Cardiac muscle cell (in vitro differentiated cells and primary cell): ENCODE measurements at regions not wholly inside any gene's neighbourhood (a gene's known extent, or its start where the extent isn't known, plus 50 kb on each side); places are given as distances from the start of the nearest gene placed in this dataset.

Source experiments
- DNase-seq, 2 donors: peaks; one replicate each; pipeline versions ENCODE4 v3.0.0 to v3.0.0-alpha.2; 2010 to 2017; ENCODE audit warnings: low read depth in 1 of 2, low spot score in 1 of 2
- H3K27ac ChIP-seq: fragments of 200-600 bp; sonication (generic); 2 replicates; pipeline ENCODE4 v1.5.1; 2016
- H3K27me3 ChIP-seq: fragments of 200-600 bp; sonication (generic); 2 replicates; pipeline ENCODE4 v1.6.0; 2016; ENCODE audit warnings: control low read depth
- H3K36me3 ChIP-seq: fragments of 200-600 bp; sonication (generic); 2 replicates; pipeline ENCODE4 v1.5.1; 2016; ENCODE audit warnings: control low read depth
- H3K4me1 ChIP-seq: fragments of 200-600 bp; sonication (generic); 2 replicates; pipeline ENCODE4 v1.8.1; 2017; ENCODE audit warnings: low read depth, mild to moderate bottlenecking, mixed run types
- H3K4me3 ChIP-seq: fragments of 200-600 bp; sonication (generic); 2 replicates; pipeline ENCODE4 v1.5.1; 2016; ENCODE audit warnings: mild to moderate bottlenecking
- H3K9me3 ChIP-seq: fragments of 200-600 bp; sonication (generic); 2 replicates; pipeline ENCODE4 v1.5.1; 2017; ENCODE audit warnings: low read depth, mild to moderate bottlenecking, control low read depth
- CTCF ChIP-seq: IDR thresholded peaks from 2 replicates; pipeline ENCODE4 v1.5.1; 2012; ENCODE audit warnings: low read depth, mild to moderate bottlenecking, low read length

GRCh38 chr10:131797626-131798025 lies 103.2 kb upstream of the PPP2R2D start:
- no peaks in the 10 kb centered on the region for H3K9me3 ChIP-seq
- H3K36me3 ChIP-seq = no peaks in the 10 kb centered on the region
- no peak for TF ChIP-seq CTCF
- H3K27me3 ChIP-seq = no peaks in the 10 kb centered on the region
- H3K4me3 ChIP-seq = no peak overlapping the region
- H3K27ac ChIP-seq = no peak overlapping the region
- H3K4me1 ChIP-seq = no peaks in the 10 kb centered on the region
- DNase-seq = no peak

GRCh38 chr10:131799429-131799828 lies 101.4 kb upstream of the PPP2R2D start:
- H3K27me3 ChIP-seq = no peaks in the 10 kb centered on the region
- H3K4me1 ChIP-seq = peaks cover 10% of the 10 kb centered on the region
- no peaks in the 10 kb centered on the region for H3K9me3 ChIP-seq
- no peak for TF ChIP-seq CTCF
- no peak overlapping the region for H3K27ac ChIP-seq
- H3K36me3 ChIP-seq = no peaks in the 10 kb centered on the region
- no peak for DNase-seq
- no peak overlapping the region for H3K4me3 ChIP-seq

GRCh38 chr10:131802156-131802915 lies 98.5 kb upstream of the PPP2R2D start:
- Histone ChIP-seq H3K27ac (no peak overlapping the region), H3K4me1 (peaks cover 26% of the 10 kb centered on the region), H3K36me3 (no peaks in the 10 kb centered on the region), H3K27me3 (no peaks in the 10 kb centered on the region), H3K9me3 (no peaks in the 10 kb centered on the region), H3K4me3 (no peak overlapping the region)
- no peak for TF ChIP-seq CTCF
- no peak for DNase-seq

GRCh38 chr10:131802996-131803395 lies 97.8 kb upstream of the PPP2R2D start:
- no peaks in the 10 kb centered on the region for H3K27me3 ChIP-seq
- no peak for DNase-seq
- H3K4me1 ChIP-seq = peaks cover 26% of the 10 kb centered on the region
- H3K36me3 ChIP-seq = no peaks in the 10 kb centered on the region
- no peak for TF ChIP-seq CTCF
- no peaks in the 10 kb centered on the region for H3K9me3 ChIP-seq
- no peak overlapping the region for H3K27ac ChIP-seq
- no peak overlapping the region for H3K4me3 ChIP-seq

GRCh38 chr10:131803860-131804425 lies 96.9 kb upstream of the PPP2R2D start:
- Histone ChIP-seq H3K27ac (no peak overlapping the region), H3K4me3 (no peak overlapping the region), H3K9me3 (no peaks in the 10 kb centered on the region), H3K27me3 (no peaks in the 10 kb centered on the region), H3K36me3 (no peaks in the 10 kb centered on the region), H3K4me1 (peaks cover 26% of the 10 kb centered on the region)
- no peak for DNase-seq
- no peak for TF ChIP-seq CTCF
